Neural cell (in vitro differentiated cells): ENCODE measurements at regions not wholly inside any gene's neighbourhood (a gene's known extent, or its start where the extent isn't known, plus 50 kb on each side); places are given as distances from the start of the nearest gene placed in this dataset.

Source experiments
- H2AFZ ChIP-seq: fragments of 200-600, 300-800 bp; sonication (generic), shearing (Covaris generic); 2 replicates; pipeline ENCODE4 v1.6.0; 2014; ENCODE audit warnings: low read depth, mild to moderate bottlenecking, antibody characterized with exemption, low read length, moderate library complexity
- H3F3A ChIP-seq: fragments of 200-600 bp; shearing (Covaris generic); 2 replicates; pipeline ENCODE4 v1.6.1; 2016; ENCODE audit warnings: mild to moderate bottlenecking, moderate library complexity, mixed read lengths, antibody characterized with exemption, low read length; ENCODE audit not compliant: insufficient read depth, poor library complexity, severe bottlenecking
- H3K27ac ChIP-seq: fragments of 200-600, 300-800 bp; sonication (generic), shearing (Covaris generic); 2 replicates; pipeline ENCODE4 v1.5.1; 2014; ENCODE audit warnings: mild to moderate bottlenecking, low read length, moderate library complexity
- H3K27me3 ChIP-seq: fragments of 300-800, 200-600 bp; sonication (generic), shearing (Covaris generic); 2 replicates; pipeline ENCODE4 v1.6.0; 2014; ENCODE audit warnings: mild to moderate bottlenecking, low read depth, low read length, moderate library complexity; ENCODE audit not compliant: insufficient read depth
- H3K36me3 ChIP-seq: fragments of 300-800, 200-600 bp; sonication (generic), shearing (Covaris generic); 2 replicates; pipeline ENCODE4 v1.5.1; 2014; ENCODE audit warnings: mild to moderate bottlenecking, antibody characterized with exemption, low read length, moderate library complexity; ENCODE audit not compliant: insufficient read depth
- H3K4me2 ChIP-seq: fragments of 300-800, 200-600 bp; sonication (generic), shearing (Covaris generic); 2 replicates; pipeline ENCODE4 v1.6.0; 2014; ENCODE audit warnings: mild to moderate bottlenecking, low read length
- H3K4me3 ChIP-seq: fragments of 300-800, 200-600 bp; sonication (generic), shearing (Covaris generic); 2 replicates; pipeline ENCODE4 v1.5.1; 2014; ENCODE audit warnings: mild to moderate bottlenecking, low read length, moderate library complexity
- H3K79me2 ChIP-seq: fragments of 200-600 bp; shearing (Covaris generic); replicated peaks from 2 replicates; pipeline ENCODE4 v1.6.0; 2014; ENCODE audit warnings: mild to moderate bottlenecking, low read length, moderate library complexity; ENCODE audit not compliant: insufficient read depth
- H3K9ac ChIP-seq: fragments of 300-800, 200-600 bp; sonication (generic), shearing (Covaris generic); 2 replicates; pipeline ENCODE4 v1.6.1; 2016; ENCODE audit warnings: mild to moderate bottlenecking, low read length, mixed read lengths
- H3K9me2 ChIP-seq: fragments of 200-600 bp; shearing (Covaris generic); 2 replicates; pipeline ENCODE4 v1.6.1; 2016; ENCODE audit warnings: mild to moderate bottlenecking, low read length, mixed read lengths; ENCODE audit not compliant: insufficient read depth
- H3K9me3 ChIP-seq: fragments of 200-600, 300-800 bp; sonication (generic), shearing (Covaris generic); 2 replicates; pipeline ENCODE4 v1.6.1; 2016; ENCODE audit warnings: mild to moderate bottlenecking, mixed run types, low read length, moderate library complexity, mixed read lengths
- H4K20me1 ChIP-seq: fragments of 200-600 bp; shearing (Covaris generic); 2 replicates; pipeline ENCODE4 v1.6.1; 2016; ENCODE audit warnings: mild to moderate bottlenecking, mixed run types; ENCODE audit not compliant: insufficient read depth
- CTCF ChIP-seq: fragments of 450-650 bp; IDR thresholded peaks from 2 replicates; pipeline ENCODE4 v1.5.1; 2014; ENCODE audit warnings: antibody characterized with exemption, mild to moderate bottlenecking, moderate library complexity; ENCODE audit not compliant: poor library complexity, severe bottlenecking
- EP300 ChIP-seq: fragments of 450-650 bp; conservative IDR thresholded peaks from 2 replicates; pipeline ENCODE4 v1.6.1; 2014; ENCODE audit warnings: antibody characterized with exemption, mild to moderate bottlenecking, moderate library complexity; ENCODE audit not compliant: poor library complexity, severe bottlenecking
- EZH2 ChIP-seq: fragments of 200-600, 300-800 bp; shearing (Covaris generic), sonication (generic); IDR thresholded peaks from 2 replicates; pipeline ENCODE4 v1.6.1; 2014; ENCODE audit warnings: antibody characterized with exemption, low read length, borderline replicate concordance, mild to moderate bottlenecking; ENCODE audit not compliant: insufficient read depth, poor library complexity, severe bottlenecking
- MXI1 ChIP-seq: fragments of 450-650 bp; conservative IDR thresholded peaks from 2 replicates; pipeline ENCODE4 v1.6.1; 2014; ENCODE audit warnings: antibody characterized with exemption, mild to moderate bottlenecking; ENCODE audit not compliant: poor library complexity, severe bottlenecking
- POLR2AphosphoS5 ChIP-seq: IDR thresholded peaks from 2 replicates; pipeline ENCODE4 v1.6.1; 2012
- RAD21 ChIP-seq: fragments of 450-650 bp; conservative IDR thresholded peaks from 2 replicates; pipeline ENCODE4 v1.6.1; 2014; ENCODE audit warnings: antibody characterized with exemption, mild to moderate bottlenecking, moderate library complexity
- REST ChIP-seq: IDR thresholded peaks from 2 replicates; pipeline ENCODE4 v1.6.1; 2012; ENCODE audit warnings: borderline replicate concordance
- SMC3 ChIP-seq: fragments of 450-650 bp; conservative IDR thresholded peaks from 2 replicates; pipeline ENCODE4 v1.6.1; 2014; ENCODE audit warnings: antibody characterized with exemption, mild to moderate bottlenecking, moderate library complexity; ENCODE audit not compliant: poor library complexity
- TAF1 ChIP-seq: IDR thresholded peaks from 2 replicates; pipeline ENCODE4 v1.6.1; 2012; ENCODE audit warnings: low read depth

GRCh38 chr4:24298911-24299310 lies 285.4 kb downstream of the DHX15 start:
- H3K79me2 ChIP-seq, result no peaks in the 10 kb centered on the region
- no peak overlapping the region for H3K4me3 ChIP-seq
- no peak overlapping the region for H2AFZ ChIP-seq
- H4K20me1 ChIP-seq, result no peaks in the 10 kb centered on the region
- H3K27me3 ChIP-seq, result no peaks in the 10 kb centered on the region
- H3K9ac ChIP-seq, result no peak overlapping the region
- no peaks in the 10 kb centered on the region for H3K9me3 ChIP-seq
- H3K27ac ChIP-seq, result no peak overlapping the region
- TF ChIP-seq REST (no peak), POLR2AphosphoS5 (no peak), SMC3 (no peak), MXI1 (no peak), EZH2 (no peak), RAD21 (no peak), EP300 (no peak), CTCF (no peak), TAF1 (no peak)
- H3K4me2 ChIP-seq, result no peak overlapping the region
- H3K9me2 ChIP-seq, result no peaks in the 10 kb centered on the region
- H3K36me3 ChIP-seq, result no peaks in the 10 kb centered on the region
- H3F3A ChIP-seq, result no peaks in the 10 kb centered on the region

- no peak overlapping the region for H3K4me3 ChIP-seq
- no peaks in the 10 kb centered on the region for H3K9me3 ChIP-seq
- TF ChIP-seq TAF1 (no peak), MXI1 (no peak), POLR2AphosphoS5 (no peak), CTCF (no peak), RAD21 (no peak), EZH2 (no peak), REST (no peak), EP300 (no peak), SMC3 (no peak)
- no peaks in the 10 kb centered on the region for H3K79me2 ChIP-seq
- no peaks in the 10 kb centered on the region for H4K20me1 ChIP-seq
- H3K27me3 ChIP-seq, result no peaks in the 10 kb centered on the region
- H3K9me2 ChIP-seq, result no peaks in the 10 kb centered on the region
- no peak overlapping the region for H2AFZ ChIP-seq
- H3K27ac ChIP-seq, result no peak overlapping the region
- no peaks in the 10 kb centered on the region for H3K36me3 ChIP-seq
- H3K9ac ChIP-seq, result no peak overlapping the region
- no peaks in the 10 kb centered on the region for H3F3A ChIP-seq
- H3K4me2 ChIP-seq, result no peak overlapping the region
Observed at GRCh38 chr4:24287096-24287495, 297.3 kb downstream of the DHX15 start.
